Esophagus squamous epithelium (tissue), 5 donors: ENCODE measurements at regions not wholly inside any gene's neighbourhood (a gene's known extent, or its start where the extent isn't known, plus 50 kb on each side); places are given as distances from the start of the nearest gene placed in this dataset.
A peak's percentile ranks its signal among the peaks of the same experiment; 100 is the strongest.
"Not testable (repeated sequence)": the region's sequence is repeated elsewhere in the genome, so short reads cannot be mapped to it uniquely, and the experiment has no call there.

Source experiments
- DNase-seq: peaks from one replicate; lab custom pipeline; 2025; lab: John Stamatoyannopoulos, UW
- H3K27ac ChIP-seq, 4 donors: fragments of 200-600 bp; sonication (generic); one replicate each; pipeline ENCODE4 v1.5.1; 2016 to 2019; ENCODE audit warnings: mild to moderate bottlenecking in 1 of 4
- H3K27me3 ChIP-seq, 4 donors: fragments of 200-600 bp; sonication (generic); 1 replicate in 3 of 4; 2 replicates in 1 of 4; pipeline versions ENCODE4 v1.5.1 to v1.6.0; 2017 to 2021; ENCODE audit warnings: antibody characterized with exemption in 1 of 4
- H3K36me3 ChIP-seq, 3 donors: fragments of 200-600 bp; sonication (generic); one replicate each; pipeline ENCODE4 v1.5.1; 2016 to 2019
- H3K4me1 ChIP-seq, 3 donors: fragments of 200-600 bp; sonication (generic); one replicate each; pipeline ENCODE4 v1.5.1; 2017 to 2019
- H3K4me3 ChIP-seq, 4 donors: fragments of 200-600 bp; sonication (generic); 1 replicate in 3 of 4; 2 replicates in 1 of 4; pipeline ENCODE4 v1.5.1; 2016 to 2019; ENCODE audit warnings: mild to moderate bottlenecking in 2 of 4, moderate library complexity in 1 of 4
- H3K9me3 ChIP-seq, 3 donors: fragments of 200-600 bp; sonication (generic); one replicate each; pipeline ENCODE4 v1.5.1; 2016 to 2019
- CTCF ChIP-seq, 6 experiments: fragments of 450-650 bp in 4 of 6; fragments of 200-600 bp in 2 of 6; sonication (generic) in 2 of 6; IDR thresholded peaks; one replicate each; pipeline ENCODE4 v1.5.1; 2016 to 2019; ENCODE audit warnings: antibody characterized with exemption in 6 of 6, mild to moderate bottlenecking in 4 of 6, moderate library complexity in 4 of 6
- WGBS, 2 donors: methylation state at CpG; one replicate each; pipeline ENCODE4 v1.1.5; 2018; 5-methylcytosine and 5-hydroxymethylcytosine counted together
- intact Hi-C: fragments of 100-400 bp; cut with DNase I; formaldehyde crosslinking; loops from one replicate; pipeline ENCODE4 v1.15.0; 2022
- donor health status: DM: yes; HTN: yes; CAD: no.

GRCh38 chr16:18142066-18142465 is 194.5 kb downstream of the NPIPA8 start:
- no CpG with 5 or more reads among the region's 5 CpGs for WGBS, 2 donors
- H3K27me3 ChIP-seq, H3K9me3 ChIP-seq, intact Hi-C loops, H3K36me3 ChIP-seq, DNase-seq, H3K4me1 ChIP-seq, H3K27ac ChIP-seq, H3K4me3 ChIP-seq: not testable (repeated sequence)

DNA sequence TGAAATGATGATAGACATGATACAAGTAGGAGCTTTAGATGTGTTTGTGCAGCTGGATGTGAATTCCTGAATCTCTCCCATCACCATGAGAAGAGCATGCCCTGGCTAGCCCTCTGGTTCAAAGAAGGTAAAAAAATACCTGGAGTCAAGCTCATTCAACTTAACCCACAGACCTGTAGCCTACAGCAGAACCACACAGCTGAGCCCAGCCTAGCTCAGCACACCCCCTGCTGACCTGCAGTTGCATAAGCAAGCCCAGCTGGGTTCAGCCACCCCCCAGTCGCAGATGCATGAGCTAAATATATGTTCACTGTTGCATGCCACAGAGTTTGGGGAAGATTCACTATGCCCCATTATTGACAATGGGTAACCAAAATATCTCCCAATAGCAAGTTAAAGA is 200.2 kb downstream of the NPIPA8 start:
- H3K27ac ChIP-seq, H3K27me3 ChIP-seq, H3K4me1 ChIP-seq, H3K36me3 ChIP-seq, H3K9me3 ChIP-seq, DNase-seq, intact Hi-C loops, H3K4me3 ChIP-seq: not testable (repeated sequence)
- WGBS, 2 donors = no CpG with 5 or more reads among the region's 1 CpG

DNA sequence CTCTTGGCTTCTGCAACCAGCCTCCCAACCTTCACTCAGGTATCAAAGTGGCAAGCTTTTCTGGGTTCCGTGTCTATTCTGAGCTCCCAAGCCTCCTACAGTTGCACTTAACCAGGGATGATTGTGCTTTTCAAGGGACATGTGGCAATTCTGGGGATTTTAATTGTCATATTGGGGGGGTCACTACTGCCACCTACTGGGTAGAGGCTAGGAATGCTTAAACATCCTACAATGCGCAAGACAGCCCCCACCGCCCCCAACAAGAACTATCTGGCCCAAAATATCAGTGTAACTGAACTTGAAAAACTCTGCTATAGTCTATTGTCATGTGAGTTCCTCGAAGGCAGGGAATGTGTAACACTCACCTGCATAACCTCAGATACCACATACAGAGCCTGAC is 201.5 kb downstream of the NPIPA8 start:
- H3K36me3 ChIP-seq, H3K4me3 ChIP-seq, DNase-seq, H3K9me3 ChIP-seq, H3K4me1 ChIP-seq, H3K27ac ChIP-seq, intact Hi-C loops, H3K27me3 ChIP-seq: not testable (repeated sequence)
- 100% methylated on average over 1 of the region's 4 CpGs; no CpG with 5 or more reads in 1 of the 2 donors for WGBS, 2 donors

DNA sequence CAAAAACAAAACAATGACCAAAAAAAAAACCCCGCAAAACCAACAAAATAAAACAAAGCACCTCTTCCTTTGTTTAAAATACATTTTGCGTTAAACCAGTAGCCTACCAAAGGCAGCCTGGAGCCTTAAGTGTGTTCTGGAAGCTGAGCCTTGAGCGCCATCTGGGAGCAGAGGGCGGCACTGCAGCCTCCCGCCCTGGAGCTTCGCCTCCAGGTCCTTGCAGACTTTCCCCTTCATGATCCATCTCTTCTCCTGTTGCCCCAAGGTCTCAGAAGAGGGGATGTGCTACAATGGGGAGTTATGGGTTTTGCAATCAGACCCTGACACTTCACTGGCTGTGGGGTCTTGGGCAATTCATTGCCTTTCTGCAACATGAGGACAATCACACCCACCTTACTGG is 204.9 kb downstream of the NPIPA8 start:
- H3K4me1 ChIP-seq, DNase-seq, H3K9me3 ChIP-seq, H3K27ac ChIP-seq, H3K36me3 ChIP-seq, H3K27me3 ChIP-seq, intact Hi-C loops, H3K4me3 ChIP-seq: not testable (repeated sequence)
- peak in 2 of 6 experiments; percentile 17 to 55 for TF ChIP-seq CTCF (IDR thresholded peaks at IDR 0.05)
- WGBS, 2 donors = 0 to 10% methylated on average over 2 to 3 of the region's 6 CpGs

GRCh38 chr16:18130478-18131120 is 205.9 kb downstream of the NPIPA8 start:
- WGBS, 2 donors = 68 to 88% methylated on average over 3 to 7 of the region's 8 CpGs
- H3K36me3 ChIP-seq, H3K27ac ChIP-seq, DNase-seq, H3K4me3 ChIP-seq, intact Hi-C loops, H3K4me1 ChIP-seq, H3K27me3 ChIP-seq, H3K9me3 ChIP-seq: not testable (repeated sequence)

GRCh38 chr16:18127033-18127432 is 209.5 kb downstream of the NPIPA8 start:
- H3K27me3 ChIP-seq, H3K9me3 ChIP-seq, H3K4me1 ChIP-seq, H3K4me3 ChIP-seq, H3K27ac ChIP-seq, DNase-seq, intact Hi-C loops, H3K36me3 ChIP-seq: not testable (repeated sequence)
- 80% methylated on average over 1 of the region's 12 CpGs; no CpG with 5 or more reads in 1 of the 2 donors for WGBS, 2 donors

GRCh38 chr16:18119092-18119491 is 217.4 kb downstream of the NPIPA8 start:
- H3K4me1 ChIP-seq, H3K4me3 ChIP-seq, H3K27ac ChIP-seq, intact Hi-C loops, H3K36me3 ChIP-seq, H3K9me3 ChIP-seq, H3K27me3 ChIP-seq, DNase-seq: not testable (repeated sequence)
- 50 to 63% methylated on average over 1 to 3 of the region's 4 CpGs for WGBS, 2 donors

DNA sequence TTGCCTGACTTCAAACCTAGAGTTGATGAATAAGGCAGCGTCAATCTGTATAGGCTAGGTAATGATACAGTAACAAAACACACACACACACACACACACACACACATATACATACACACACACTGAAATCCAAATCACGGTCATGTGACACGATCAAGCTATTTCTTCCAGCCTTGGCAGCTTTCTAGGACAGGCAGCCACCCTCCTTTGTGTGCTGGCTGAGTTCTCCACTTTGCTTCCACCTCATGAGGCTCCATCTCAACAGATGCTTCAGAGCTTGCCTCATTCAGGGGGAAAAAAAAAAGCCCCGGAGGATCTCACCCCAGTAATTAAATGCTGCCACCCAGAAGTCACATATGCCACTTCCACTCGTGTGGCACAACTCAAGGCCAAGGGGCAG is 217.9 kb downstream of the NPIPA8 start:
- WGBS, 2 donors = 71% methylated on average over 2 of the region's 5 CpGs; no CpG with 5 or more reads in 1 of the 2 donors
- H3K4me1 ChIP-seq, H3K27ac ChIP-seq, H3K27me3 ChIP-seq, H3K9me3 ChIP-seq, DNase-seq, H3K36me3 ChIP-seq, intact Hi-C loops, H3K4me3 ChIP-seq: not testable (repeated sequence)

- H3K36me3 ChIP-seq, H3K27me3 ChIP-seq, H3K9me3 ChIP-seq, H3K27ac ChIP-seq, intact Hi-C loops, H3K4me3 ChIP-seq, H3K4me1 ChIP-seq, DNase-seq: not testable (repeated sequence)
- WGBS, 2 donors = 40 to 59% methylated on average over 1 to 7 of the region's 9 CpGs
Measured at GRCh38 chr16:18118071-18118470, 218.5 kb downstream of the NPIPA8 start.

DNA sequence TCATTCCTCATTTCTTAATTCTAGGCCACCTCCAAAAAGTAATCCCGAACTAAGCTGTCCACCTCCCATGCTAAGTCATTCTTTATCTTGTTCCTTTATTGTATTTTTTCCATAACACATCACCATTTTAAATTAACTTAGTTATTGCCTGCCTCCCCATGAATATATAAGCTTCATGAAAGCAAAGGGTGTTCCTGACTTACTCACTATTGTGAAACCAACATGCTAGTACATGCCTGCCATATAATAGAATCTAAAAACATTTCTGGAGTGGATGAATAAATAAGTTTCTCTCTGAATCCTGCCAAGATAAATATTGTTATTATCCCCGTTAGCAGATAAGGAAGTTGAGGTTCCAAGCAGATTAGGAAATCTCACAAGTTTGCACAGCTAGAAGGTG is 232.1 kb downstream of the NPIPA8 start:
- H3K27ac ChIP-seq, H3K27me3 ChIP-seq, H3K4me3 ChIP-seq, DNase-seq, intact Hi-C loops, H3K9me3 ChIP-seq, H3K4me1 ChIP-seq, H3K36me3 ChIP-seq: not testable (repeated sequence)
- WGBS, 2 donors = 36% methylated on average over 1 of the region's 2 CpGs; no CpG with 5 or more reads in 1 of the 2 donors

DNA sequence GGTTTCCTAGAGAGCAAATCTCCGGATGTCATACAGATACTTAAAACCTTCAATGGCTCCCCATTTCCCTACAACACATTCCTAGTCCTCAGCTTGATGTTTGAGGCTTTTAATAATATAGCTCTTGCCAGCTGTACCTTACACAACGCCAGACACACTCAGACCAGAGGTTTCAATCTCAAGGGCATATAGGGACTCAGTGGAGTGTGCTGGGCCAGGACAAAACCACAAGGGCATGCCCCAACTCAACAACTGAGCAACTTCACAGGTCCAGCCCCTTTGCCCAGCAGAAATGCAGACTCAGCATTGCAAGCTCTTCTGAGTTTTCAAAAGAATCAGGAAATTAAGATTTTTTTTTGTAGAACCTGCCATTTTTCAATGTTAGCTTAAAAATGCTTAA is 235.5 kb downstream of the NPIPA8 start:
- DNase-seq, intact Hi-C loops, H3K4me1 ChIP-seq, H3K27me3 ChIP-seq, H3K4me3 ChIP-seq, H3K36me3 ChIP-seq, H3K9me3 ChIP-seq, H3K27ac ChIP-seq: not testable (repeated sequence)
- no CpG with 5 or more reads among the region's 2 CpGs for WGBS, 2 donors

DNA sequence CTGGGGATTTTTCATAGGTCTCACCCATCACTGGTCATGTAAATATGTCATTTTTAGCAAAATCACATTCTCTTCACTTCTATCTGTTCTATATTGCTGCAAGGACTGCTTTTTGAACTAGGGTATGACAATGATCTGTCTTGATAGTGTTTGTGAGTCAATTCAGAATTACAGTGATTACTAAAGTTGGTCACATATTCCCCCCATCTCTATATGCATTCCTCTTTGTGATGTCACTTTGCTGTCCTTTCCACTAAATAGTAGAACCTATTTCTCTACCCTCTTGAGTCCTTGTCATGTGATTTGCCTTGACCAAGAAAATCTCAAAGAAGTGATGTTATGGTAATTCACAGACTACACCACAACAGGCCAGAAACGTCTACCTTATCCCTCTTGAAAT is 243.9 kb downstream of the NPIPA8 start:
- DNase-seq, H3K27me3 ChIP-seq, H3K9me3 ChIP-seq, H3K27ac ChIP-seq, H3K36me3 ChIP-seq, H3K4me3 ChIP-seq, intact Hi-C loops, H3K4me1 ChIP-seq: not testable (repeated sequence)
- no CpG with 5 or more reads among the region's 1 CpG for WGBS, 2 donors
